Breast epithelium (tissue), 3 donors: ENCODE measurements at regions not wholly inside any gene's neighbourhood (a gene's known extent, or its start where the extent isn't known, plus 50 kb on each side); places are given as distances from the start of the nearest gene placed in this dataset.

ENCODE experiments used
- CTCF ChIP-seq, 3 donors: fragments of 450-650 bp; IDR thresholded peaks; one replicate each; pipeline ENCODE4 v1.5.1; 2016 to 2017; ENCODE audit warnings: antibody characterized with exemption in 3 of 3, mild to moderate bottlenecking in 3 of 3, moderate library complexity in 3 of 3
- POLR2A ChIP-seq: fragments of 450-650 bp; IDR thresholded peaks from one replicate; pipeline ENCODE4 v1.6.1; 2016; ENCODE audit warnings: antibody characterized with exemption, mild to moderate bottlenecking, moderate library complexity

DNA sequence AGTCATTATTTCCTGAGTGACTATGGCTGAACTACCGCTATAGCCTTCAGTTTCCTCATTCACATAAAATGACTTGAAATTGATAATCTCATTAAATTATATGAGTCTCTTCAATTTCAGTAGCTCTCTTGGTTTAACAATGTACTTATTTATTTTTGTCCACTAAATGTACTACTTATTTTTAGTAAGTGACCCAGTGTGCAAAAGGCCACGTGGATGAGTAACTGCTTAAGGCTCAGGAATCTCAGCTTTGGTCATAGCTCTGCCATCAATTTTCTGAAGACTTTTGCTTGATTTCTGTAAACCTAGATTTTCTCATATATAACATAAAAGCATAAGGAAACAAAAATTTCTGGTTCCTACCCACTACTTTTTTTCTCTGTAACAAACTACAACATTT lies 1132.9 kb upstream of the CDH8 start:
- TF ChIP-seq CTCF (IDR thresholded peaks at IDR 0.05) (no peak), POLR2A (no peak)
